ENCODE measurements at regions not wholly inside any gene's neighbourhood (a gene's known extent, or its start where the extent isn't known, plus 50 kb on each side); places are given as distances from the start of the nearest gene placed in this dataset.

GRCh38 chr1:168473126-168473525 lies 70.7 kb downstream of the XCL2 start:
- TF ChIP-seq CTCF (IDR thresholded peaks at IDR 0.05) (no peak), POLR2A (IDR thresholded peaks at IDR 0.05) (no peak)

All from testis (tissue), 2 donors.